GM19043 (cell line): ENCODE measurements at regions not wholly inside any gene's neighbourhood (a gene's known extent, or its start where the extent isn't known, plus 50 kb on each side); places are given as distances from the start of the nearest gene placed in this dataset.

Source experiments
- ATAC-seq: cut with Tn5 transposase; IDR thresholded peaks from one replicate; pipeline ENCODE4 v1.9.1; 2021; ENCODE audit warnings: low read depth; ENCODE audit not compliant: unreplicated experiment

DNA sequence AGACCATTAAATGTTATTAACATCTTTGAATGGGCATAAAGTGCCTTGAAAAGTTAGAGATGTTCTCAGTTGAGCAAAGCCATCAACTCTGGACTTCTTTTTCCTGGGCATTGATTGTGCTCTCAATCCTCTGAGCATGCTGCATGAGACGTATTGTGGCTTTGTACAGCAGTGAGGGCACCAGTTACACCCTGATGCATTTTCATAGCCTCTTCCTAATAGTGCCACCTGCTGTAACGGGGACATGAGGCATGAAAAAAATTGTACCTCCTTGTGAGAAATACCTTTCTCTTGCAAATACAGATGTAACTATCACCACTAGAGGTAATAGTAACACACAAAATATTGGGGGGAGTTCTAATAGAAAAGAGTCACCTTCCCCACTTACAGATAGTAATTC, 697.5 kb downstream of the TMEM182 start:
- ATAC-seq: no peak

DNA sequence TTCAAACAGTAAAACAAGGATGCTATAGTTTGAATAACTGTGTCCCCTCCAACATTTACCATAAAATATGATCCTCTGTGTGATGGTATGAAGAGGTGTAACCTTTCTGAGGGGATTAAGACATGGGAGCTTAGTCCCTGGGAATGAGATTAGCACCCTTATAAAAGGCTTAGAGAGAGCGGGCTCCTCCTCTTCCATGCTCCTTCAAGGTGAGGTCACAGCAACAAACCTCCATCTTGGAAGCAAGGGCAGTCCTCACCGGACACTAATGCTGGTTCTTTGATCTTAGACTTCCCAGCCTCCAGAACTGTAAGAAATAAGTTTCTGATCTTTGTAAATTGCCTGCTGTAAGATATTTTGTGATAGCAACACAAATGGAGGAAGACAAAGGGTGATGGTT, 700.3 kb downstream of the TMEM182 start:
- no peak for ATAC-seq

DNA sequence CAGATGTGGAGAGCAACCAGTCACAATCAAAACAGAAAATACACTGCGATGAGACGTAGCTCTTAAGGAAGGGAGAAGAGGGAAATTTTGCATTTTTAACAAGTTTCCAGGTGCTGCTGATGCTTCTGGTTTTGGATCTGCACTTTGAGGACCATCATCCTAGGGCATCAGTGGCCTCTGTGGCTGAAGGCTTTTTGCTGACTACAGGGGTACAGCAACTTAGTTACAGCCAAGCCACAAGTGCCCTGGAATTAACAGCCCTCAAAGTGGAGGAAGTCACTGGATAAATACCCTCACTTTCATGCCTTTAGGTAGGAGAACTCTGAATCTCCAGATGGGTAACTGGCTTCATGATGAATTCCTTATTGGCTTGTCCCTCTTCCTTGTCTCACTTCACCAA, 700.9 kb downstream of the TMEM182 start:
- no peak for ATAC-seq

DNA sequence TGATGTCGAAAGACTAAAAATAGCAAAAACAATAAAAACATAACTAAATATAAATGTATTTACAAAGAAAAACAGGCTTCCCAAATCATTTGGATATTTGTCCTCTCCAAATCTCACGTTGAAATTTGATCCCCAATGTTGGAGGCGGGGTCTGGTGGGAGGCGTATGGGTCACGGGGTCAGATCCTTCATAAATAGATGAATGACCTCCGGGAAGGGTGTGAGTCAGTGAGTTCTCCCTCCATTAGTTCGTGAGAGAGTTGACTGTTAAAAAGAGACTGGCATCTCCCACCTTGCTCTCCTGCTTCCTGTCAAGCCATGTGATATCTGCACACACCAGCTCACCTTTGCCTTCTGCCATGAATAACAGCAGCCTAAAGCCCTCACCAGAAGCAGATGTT, 703.0 kb downstream of the TMEM182 start:
- ATAC-seq: no peak

DNA sequence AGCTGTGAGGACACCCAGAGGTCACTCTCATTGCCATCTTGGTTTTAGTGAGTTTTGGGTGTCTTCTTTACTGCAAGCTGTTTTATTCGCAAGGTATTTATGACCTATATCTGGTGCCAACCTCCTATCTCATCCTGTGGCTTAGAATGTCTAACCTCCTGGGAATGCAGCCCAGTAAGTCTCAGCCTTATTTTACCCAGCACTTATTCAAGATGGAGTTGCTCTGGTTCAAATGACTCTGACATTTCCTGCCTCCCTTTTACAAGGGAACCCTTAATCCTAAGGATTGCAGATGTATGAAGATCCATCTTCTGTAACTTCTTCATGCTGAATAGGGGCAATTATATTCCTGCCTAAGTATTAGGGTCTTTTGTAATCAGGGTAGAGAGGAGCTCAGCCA, 708.0 kb downstream of the TMEM182 start:
- no peak for ATAC-seq

DNA sequence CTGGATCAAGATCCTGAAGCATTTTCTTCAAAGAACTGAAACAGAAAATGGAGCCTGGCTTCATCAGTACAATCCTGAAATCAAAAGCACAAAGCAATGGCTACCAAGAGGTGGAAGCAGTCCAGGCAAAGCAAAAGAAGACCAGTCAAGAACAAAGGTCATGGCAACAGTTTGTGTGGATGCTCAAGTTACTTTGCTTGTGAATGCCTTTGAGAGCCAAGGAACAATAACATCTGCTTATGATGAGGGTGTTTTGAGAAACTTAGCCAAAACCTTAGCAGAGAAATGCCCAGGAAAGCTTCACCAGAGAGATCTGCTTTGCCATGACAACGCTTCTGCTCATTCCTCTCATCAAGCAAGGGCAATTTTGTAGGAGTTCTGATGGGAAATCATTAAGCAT, 723.1 kb downstream of the TMEM182 start:
- no peak for ATAC-seq

DNA sequence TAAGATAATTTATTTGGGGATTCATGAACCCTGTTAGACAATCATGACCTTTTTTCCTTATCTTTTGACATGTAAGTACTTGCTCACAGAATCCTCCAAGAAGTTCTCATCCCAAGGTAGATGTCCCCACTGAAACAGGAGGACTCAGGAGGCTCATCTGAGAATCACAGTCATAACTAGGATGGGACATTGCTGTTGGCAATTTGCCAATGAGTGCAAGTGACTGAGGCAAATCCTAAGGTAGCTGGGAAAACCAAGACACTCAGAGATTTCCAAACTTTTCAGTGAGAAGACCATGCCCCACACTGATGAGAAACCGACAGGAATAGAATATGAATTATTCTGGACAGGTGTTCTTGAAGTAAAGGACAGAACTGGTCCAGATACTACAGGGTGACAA, 735.0 kb downstream of the TMEM182 start:
- ATAC-seq: no peak

DNA sequence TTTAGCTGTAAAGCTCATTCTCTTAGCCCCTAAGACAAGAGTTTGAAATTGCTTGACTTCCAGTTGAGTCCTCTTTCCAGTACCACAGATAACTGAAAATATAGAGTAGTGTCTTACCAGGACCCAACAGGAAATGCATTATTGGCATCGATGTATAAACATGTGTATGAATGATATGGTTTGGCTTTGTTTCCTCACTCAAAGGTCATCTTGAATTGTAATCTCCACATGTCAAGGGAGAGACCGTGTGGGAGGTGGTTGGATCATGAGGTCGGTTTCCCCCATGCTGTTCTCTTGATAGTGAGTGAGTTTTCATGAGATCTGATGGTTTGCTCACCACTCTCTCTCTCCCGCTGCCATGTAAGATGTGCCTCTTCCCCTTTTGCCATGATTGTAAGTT, 745.0 kb downstream of the TMEM182 start:
- no peak for ATAC-seq

DNA sequence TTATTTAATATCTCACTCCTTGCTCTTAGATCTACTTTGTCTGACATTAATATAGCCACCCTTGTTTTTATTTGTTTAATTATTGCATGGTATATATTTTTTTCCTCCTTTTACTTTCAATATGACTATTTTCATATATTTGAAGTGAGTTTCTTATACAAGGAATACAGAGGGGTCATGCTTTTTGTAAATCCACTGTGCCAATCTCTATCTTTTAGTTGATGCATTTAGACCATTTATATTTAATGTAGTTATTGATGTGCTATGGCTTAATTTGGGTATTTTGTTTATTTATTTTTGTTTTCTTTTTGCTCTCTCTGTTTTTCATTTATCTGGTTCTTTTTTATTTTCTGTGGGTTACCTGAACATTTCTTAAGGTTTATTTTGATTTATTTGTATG, 750.6 kb downstream of the TMEM182 start:
- no peak for ATAC-seq

DNA sequence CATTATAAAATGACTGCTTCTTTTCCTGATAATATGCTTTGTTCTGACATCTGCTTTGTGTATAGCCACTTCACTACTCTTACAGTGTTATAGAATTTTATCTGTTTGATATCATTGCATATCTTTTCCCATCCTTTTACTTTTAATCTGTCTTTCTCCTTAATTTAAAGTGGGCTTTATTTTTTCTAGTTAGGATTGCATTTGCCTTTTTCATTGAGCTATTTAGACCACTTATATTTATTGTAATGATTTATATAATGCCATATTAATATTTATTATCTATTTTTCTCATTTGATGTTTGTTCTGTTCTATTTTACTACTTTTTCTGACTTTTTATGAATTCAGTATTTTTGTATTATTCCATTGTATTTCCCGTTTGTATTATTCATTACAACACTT, 758.7 kb downstream of the TMEM182 start:
- ATAC-seq: no peak

DNA sequence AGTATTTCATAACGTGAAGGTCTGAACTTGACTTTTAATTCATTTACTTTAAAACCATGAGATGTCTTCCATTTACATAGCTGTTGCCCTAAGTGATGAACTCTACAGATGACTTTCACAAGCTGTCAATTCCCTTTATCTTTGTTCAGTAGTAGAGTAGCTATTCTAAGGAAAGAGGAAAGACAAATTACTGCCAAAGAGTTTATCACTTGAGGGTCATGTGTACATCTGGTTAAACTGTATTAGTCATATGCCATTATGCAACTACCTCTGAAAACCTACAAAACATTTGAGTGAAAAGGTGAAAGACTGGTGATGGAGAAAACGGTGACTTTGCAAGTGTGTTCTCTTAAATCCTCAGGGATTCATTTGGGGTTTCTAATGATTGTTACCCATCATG, 763.9 kb downstream of the TMEM182 start:
- no peak for ATAC-seq

DNA sequence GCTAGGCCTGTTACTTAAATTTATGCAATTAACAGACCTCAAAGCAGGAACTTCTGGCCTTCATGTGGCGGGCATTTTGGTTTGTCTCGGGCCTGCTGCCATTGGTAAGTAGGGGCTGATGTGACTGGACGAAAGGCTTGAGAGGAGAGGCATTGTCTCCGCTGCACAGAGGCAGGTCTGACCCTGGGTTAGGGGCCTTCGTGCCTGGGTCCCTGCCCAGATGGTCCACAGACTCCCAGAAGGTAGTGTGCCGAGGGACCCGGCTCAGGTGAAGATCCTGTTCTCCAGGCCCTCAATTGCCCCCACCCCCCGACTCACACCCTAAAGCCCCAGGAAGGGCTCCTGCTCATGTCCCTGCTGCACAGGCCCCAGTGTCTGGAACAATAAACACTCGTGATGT, 764.9 kb downstream of the TMEM182 start:
- ATAC-seq: no peak

DNA sequence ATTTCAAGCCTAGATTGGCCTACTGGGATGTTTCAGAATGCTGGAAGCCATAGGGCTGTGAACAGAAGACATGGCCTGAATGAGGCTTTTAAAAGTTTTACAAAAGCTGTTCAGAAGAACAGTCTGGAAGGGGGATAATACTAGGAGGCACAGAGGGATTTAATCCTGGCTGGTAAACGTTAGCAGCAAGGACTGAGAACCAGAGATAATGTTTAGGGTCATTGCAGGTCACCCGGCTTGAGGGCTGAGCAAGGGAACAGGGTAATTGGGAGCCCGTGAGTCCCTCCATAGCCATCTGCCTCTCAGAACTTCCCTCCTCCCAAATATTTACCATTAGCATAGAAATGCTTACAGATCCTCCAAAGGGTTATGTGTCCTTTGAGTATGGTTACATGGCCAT, 765.4 kb downstream of the TMEM182 start:
- no peak for ATAC-seq

DNA sequence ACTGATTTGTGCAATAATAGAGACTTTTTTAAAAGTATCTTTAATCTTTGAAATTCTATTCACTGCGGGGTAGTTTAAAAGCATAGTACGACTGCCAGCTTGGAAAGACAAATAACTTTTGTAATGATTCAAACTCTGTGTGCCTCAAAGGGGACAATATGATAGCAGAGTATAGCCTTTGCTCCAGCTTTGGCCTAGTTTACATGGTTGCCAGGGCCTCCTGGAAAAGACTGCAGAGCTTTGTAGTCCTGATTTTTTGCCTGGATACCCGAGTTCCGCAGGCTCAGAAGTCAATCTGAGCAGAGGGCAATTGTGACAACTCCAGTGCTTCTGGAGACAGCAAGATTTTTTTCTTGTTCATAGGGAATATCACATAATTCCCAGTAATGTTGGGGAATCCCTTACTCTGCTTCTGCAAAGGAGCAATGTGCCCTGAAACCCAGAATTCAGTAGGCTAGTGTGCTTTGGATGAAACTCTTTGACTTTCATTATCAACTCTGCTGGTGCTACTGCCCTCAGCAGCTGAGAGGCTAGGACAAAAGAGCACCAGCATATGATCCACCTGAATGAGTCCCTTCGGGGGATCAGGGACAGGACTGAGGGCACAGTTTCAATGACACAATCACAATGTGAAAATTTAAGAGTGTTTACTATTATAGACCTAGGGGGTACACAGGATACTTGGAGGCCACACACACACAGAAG, 768.1 kb downstream of the TMEM182 start:
- no peak for ATAC-seq

DNA sequence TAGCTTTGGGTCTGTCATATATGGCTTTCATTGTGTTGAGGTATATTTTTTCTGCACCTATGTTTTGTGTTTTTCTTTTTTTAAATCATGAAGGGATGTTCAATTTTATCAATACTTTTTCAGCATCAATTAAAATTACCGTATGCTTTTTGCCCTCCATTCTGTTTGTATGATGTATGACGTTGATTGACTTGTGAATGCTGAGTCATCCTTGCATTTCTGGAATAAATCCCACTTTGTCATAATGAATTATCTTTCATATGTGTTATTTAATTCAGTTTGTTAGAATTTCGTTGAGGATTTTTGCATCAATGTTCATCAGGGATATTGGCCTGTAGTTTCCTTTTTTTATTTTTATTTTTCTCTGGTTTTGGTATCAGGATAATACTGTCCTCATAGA, 790.9 kb downstream of the TMEM182 start:
- no peak for ATAC-seq

DNA sequence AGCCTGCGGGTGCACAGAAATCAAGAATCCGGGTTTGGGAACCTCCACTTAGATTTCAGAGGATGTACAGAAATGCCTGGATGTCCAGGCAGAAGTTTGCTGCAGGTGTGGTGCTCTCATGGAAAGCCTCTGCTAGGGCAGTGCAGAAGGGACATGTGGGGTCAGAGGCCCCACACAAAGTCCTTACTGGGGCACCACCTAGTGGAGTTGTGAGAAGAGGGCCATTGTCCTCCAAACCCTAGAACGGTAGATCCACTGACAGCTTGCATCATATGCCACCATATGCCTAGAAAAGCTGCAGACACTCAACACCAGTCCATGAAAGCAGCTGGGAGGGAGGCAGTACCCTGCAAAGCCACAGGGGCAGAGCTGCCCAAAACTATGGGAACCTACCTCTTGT, 833.0 kb downstream of the TMEM182 start:
- no peak for ATAC-seq

DNA sequence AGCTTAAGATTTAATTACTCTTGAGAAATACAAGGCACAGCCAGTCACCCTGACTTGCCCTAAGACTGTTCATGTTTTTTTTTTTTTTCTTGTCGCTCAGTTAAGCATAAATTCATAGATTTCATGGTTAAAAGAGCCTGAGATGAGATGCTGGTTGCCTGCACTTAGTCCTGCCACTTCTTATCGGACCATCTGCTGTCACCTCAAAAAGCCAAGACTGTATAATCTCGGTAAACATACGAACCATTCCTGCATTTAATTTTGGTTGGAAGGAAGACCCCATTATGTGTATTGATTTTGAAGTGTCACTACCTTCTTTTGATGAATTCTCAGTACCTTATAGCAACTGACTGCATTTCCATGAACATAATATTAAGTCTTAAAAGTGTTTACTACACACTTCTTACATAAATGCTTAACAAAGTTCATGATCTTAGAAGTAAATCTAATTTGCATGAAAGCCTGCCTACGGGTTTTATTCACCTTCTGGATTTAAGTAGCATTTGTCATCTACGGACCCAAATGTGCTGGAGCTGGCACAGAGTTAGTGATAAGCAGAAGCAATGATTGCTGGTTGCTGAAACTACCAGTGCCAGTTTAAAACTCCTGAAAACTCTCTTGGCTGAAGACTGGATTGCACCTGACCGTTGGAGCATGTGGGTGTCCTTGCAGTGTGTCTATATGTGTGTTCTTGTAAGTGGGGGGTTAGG, 843.4 kb downstream of the TMEM182 start:
- no peak for ATAC-seq

DNA sequence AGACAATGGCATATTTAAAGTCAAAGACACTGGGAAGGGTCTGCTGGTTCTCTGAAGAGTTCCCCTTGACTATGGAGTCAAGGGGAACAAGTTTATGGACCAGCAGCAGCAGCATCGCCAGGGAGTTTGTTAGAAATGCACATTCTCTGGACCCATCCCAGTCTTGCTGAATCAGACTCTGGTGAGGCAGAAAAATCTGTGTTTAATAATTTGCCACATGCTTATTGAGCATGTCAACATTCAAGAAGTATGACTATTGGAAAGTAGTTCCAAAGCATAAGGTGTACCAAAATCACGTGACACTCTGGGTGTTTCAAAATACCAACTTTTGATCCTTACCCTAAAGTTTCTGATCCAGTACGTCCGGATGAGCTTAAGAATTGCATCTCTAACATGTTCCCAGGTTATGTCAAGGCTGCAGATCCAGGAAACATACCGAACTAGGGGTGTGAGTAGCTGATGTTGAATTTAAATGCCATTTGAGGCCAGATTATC, 853.8 kb downstream of the TMEM182 start:
- no peak for ATAC-seq

DNA sequence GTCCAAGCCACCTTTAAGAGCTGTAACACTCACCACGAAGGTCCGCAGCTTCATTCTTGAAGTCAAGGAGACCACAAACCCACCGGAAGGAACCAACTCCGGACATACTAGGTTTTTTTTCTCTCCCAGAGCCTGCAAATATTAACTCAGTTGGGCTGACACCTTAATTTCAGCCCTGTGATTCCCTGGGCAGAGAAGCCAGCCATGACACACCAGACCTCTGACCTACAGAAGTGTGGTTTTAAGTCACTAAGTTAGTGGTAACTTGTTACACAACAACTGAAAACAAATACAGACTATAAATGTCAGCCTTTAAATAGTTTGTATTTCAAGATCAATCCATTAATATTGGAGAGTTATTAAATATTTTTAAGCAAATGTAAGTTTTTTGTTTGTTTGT, 855.1 kb downstream of the TMEM182 start:
- no peak for ATAC-seq

DNA sequence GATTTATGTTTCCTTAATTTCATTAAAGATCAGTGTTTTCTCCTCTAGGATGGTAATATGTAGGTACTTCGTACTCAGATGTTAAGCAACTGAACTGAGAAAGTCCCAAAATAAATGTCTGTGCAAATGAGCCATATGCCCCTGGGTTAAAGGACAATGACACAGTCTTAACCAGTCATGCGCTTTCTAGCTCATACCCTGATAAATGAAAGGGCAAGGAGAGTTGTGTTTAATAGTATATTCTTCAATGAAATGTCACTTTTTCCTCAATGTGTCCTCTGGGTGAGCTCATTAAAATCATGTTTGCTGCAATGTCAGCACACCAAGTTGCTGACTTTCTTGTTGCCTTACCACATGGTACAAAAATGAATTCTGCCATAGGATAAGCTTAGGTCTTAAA, 856.3 kb downstream of the TMEM182 start:
- ATAC-seq: no peak

DNA sequence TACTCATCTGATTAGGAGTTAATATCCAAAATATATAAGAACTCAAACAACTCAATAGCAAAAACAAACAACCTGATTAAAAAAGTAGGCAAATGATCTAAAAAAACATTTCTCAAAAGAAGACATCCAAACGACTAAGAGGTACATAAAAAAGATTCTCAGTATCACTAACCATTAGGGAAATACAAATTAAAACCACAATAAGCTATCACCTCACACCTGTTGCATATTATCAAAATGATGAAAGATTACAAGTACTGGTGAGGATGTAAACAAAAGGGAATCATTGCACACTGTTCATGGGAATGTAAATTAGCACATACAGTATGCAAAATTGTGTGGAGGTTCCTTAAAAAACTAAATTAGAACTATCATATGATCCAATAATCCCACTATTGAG, 865.5 kb downstream of the TMEM182 start:
- no peak for ATAC-seq

DNA sequence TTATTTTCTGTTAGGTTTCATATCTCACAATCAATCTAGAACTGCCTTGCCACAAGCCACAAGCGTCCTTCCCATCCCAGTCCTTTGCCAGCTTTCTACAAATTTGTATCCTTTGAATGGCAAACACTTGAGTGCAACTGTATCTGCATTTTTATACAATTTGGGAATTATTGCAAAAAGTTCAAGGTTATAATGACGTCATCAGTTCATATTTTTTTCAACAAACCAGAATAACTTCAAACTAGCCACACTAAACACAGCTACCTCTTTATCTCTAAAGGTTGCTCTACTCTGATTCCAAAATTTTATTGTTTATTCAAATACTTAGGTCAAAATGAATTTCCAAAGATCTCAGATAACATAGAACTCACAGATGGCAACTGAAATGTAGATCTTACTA, 877.1 kb downstream of the TMEM182 start:
- no peak for ATAC-seq
